NT2/D1 (cell line): ENCODE measurements at regions not wholly inside any gene's neighbourhood (a gene's known extent, or its start where the extent isn't known, plus 50 kb on each side); places are given as distances from the start of the nearest gene placed in this dataset.

Experiments
- SUZ12 ChIP-seq: IDR thresholded peaks from 2 replicates; pipeline ENCODE4 v1.6.1; 2011; ENCODE audit not compliant: insufficient read length, insufficient read depth; ENCODE audit errors: extremely low read depth
- YY1 ChIP-seq: IDR thresholded peaks from 2 replicates; pipeline ENCODE4 v1.6.1; 2011; ENCODE audit not compliant: insufficient read length, insufficient read depth
- ZNF274 ChIP-seq: IDR thresholded peaks from 2 replicates; pipeline ENCODE4 v1.6.1; 2011; ENCODE audit warnings: mild to moderate bottlenecking, low read depth, low read length

GRCh38 chr17:73889439-73889838 lies 245.2 kb upstream of the SDK2 start:
- no peak for TF ChIP-seq ZNF274
- no peak for TF ChIP-seq SUZ12
- no peak for TF ChIP-seq YY1
